ENCODE measurements at regions not wholly inside any gene's neighbourhood (a gene's known extent, or its start where the extent isn't known, plus 50 kb on each side); places are given as distances from the start of the nearest gene placed in this dataset.

DNA sequence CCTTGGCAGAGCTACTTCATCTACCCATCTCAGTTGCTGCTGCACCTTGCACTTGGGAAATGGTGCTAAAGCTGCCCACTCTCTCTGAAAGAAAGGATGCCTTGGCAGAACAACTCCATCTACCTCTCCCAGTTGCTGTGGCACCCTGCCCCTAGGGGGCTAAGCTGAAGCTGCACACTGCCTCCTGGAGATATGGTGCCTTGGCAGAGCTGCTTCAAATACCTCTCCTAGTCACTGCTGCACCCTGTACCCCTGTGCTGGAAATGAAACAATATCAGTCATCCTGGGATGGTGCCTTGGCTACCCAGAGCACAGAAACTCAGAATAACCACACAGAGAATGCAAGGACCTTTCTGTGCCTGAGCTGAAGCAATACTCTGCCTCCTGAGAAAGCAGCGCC is 615.8 kb downstream of the DIAPH3 start:
- H3K27ac Mint-ChIP-seq (ENCODE audit: low read depth, unreplicated experiment): no peak overlapping the region
- no peaks in the 10 kb centered on the region for H3K4me1 Mint-ChIP-seq (ENCODE audit: insufficient read depth, unreplicated experiment)
- H3K4me3 Mint-ChIP-seq (ENCODE audit: unreplicated experiment): no peak overlapping the region
- H3K36me3 Mint-ChIP-seq (ENCODE audit: insufficient read depth, unreplicated experiment): no peaks in the 10 kb centered on the region
- no peak for DNase-seq (ENCODE audit: unreplicated experiment)
- ChIA-PET POLR2A (no interaction called here), CTCF (no interaction called here)
- no TSS peak for BruUV-seq (replicated peaks)
- intact Hi-C loops (cut with micrococcal nuclease): no loop called here
- TF ChIP-seq, protein P1, sequence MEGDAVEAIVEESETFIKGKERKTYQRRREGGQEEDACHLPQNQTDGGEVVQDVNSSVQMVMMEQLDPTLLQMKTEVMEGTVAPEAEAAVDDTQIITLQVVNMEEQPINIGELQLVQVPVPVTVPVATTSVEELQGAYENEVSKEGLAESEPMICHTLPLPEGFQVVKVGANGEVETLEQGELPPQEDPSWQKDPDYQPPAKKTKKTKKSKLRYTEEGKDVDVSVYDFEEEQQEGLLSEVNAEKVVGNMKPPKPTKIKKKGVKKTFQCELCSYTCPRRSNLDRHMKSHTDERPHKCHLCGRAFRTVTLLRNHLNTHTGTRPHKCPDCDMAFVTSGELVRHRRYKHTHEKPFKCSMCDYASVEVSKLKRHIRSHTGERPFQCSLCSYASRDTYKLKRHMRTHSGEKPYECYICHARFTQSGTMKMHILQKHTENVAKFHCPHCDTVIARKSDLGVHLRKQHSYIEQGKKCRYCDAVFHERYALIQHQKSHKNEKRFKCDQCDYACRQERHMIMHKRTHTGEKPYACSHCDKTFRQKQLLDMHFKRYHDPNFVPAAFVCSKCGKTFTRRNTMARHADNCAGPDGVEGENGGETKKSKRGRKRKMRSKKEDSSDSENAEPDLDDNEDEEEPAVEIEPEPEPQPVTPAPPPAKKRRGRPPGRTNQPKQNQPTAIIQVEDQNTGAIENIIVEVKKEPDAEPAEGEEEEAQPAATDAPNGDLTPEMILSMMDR (IDR thresholded peaks at IDR 0.05; ENCODE audit: unreplicated experiment): no peak
- H3K9me3 Mint-ChIP-seq (ENCODE audit: unreplicated experiment): peaks cover 15% of the 10 kb centered on the region
- H3K27me3 Mint-ChIP-seq (ENCODE audit: insufficient read depth, unreplicated experiment): peaks cover 60% of the 10 kb centered on the region

DNA sequence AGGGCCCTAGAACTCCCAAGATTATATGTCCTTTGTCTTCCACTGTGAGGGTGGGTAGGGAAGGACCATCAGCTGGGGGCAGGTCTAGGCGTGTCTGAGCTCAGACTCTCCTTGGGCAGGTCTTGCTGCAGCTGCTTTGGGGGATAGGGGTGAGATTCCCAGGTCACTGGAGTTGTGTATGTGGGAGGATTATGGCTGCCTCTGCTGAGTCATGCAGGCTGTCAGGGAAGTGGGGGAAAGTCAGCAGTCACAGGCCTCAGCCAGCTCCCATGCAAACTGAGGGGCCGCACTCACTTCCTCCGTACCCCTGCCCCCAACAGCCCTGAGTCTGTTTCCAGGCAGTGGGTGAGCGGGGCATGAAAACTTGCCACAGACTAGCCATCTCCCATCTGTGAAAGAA is 600.8 kb downstream of the DIAPH3 start:
- ChIA-PET CTCF (no interaction called here), POLR2A (no interaction called here)
- Mint-ChIP-seq H3K27me3 (ENCODE audit: insufficient read depth, unreplicated experiment) (peaks cover 69% of the 10 kb centered on the region), H3K36me3 (ENCODE audit: insufficient read depth, unreplicated experiment) (no peaks in the 10 kb centered on the region), H3K4me3 (ENCODE audit: unreplicated experiment) (no peak overlapping the region), H3K9me3 (ENCODE audit: unreplicated experiment) (no peaks in the 10 kb centered on the region), H3K27ac (ENCODE audit: low read depth, unreplicated experiment) (no peak overlapping the region), H3K4me1 (ENCODE audit: insufficient read depth, unreplicated experiment) (no peaks in the 10 kb centered on the region)
- BruUV-seq (replicated peaks): no TSS peak
- DNase-seq (ENCODE audit: unreplicated experiment): no peak
- intact Hi-C loops (cut with micrococcal nuclease): no loop called here
- TF ChIP-seq, protein P1 (IDR thresholded peaks at IDR 0.05; ENCODE audit: unreplicated experiment): no peak

DNA sequence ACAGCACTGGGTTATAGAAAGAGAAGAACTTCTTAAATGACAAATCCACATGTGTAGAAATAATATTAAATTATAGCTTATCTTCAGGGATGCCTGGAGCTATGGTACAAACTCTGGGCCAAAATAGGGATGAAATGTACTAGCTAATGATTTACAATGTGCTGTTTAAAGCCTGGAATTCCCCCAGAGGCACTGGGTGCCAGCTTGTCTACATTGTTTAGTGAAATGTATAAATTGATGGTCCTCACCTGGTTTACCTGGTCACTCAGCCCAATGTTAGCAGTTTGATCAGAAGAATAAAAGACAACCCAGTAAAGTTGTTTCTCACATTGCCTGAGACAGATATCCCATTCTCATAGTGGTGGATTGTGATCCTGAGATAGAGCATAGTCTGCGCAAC is 597.2 kb downstream of the DIAPH3 start:
- Mint-ChIP-seq H3K9me3 (ENCODE audit: unreplicated experiment) (no peaks in the 10 kb centered on the region), H3K36me3 (ENCODE audit: insufficient read depth, unreplicated experiment) (no peaks in the 10 kb centered on the region), H3K27me3 (ENCODE audit: insufficient read depth, unreplicated experiment) (peaks cover 79% of the 10 kb centered on the region), H3K27ac (ENCODE audit: low read depth, unreplicated experiment) (no peak overlapping the region), H3K4me1 (ENCODE audit: insufficient read depth, unreplicated experiment) (no peaks in the 10 kb centered on the region), H3K4me3 (ENCODE audit: unreplicated experiment) (no peak overlapping the region)
- no TSS peak for BruUV-seq (replicated peaks)
- TF ChIP-seq, protein P1 (IDR thresholded peaks at IDR 0.05; ENCODE audit: unreplicated experiment): no peak
- intact Hi-C loops (cut with micrococcal nuclease): no loop called here
- DNase-seq (ENCODE audit: unreplicated experiment): no peak
- CTCF ChIA-PET: interaction anchor here (0.6 kb wide), 1 partner anchor 305 kb away, joined by 3 read pairs; no protein-coding TSS in a partner anchor
- POLR2A ChIA-PET: no interaction called here

DNA sequence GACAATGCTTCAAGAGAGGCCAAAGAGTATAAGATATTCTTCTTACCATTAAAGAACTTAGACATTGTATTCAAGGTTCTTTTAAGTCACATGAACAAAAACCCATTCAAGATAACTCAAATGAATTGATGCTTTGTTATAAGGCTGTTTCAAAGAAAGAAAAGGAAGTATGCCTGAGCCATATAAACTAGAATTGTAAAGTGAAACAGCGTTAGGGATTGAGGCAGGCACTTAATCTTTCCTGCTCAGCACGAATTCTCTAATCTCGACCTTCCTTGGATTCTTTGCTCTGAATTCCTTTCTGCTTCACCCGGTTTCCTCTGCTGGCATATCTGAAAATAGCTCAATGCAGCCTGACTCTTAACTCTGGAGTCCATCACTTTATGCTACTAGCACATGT is 595.4 kb downstream of the DIAPH3 start:
- no peaks in the 10 kb centered on the region for H3K4me1 Mint-ChIP-seq (ENCODE audit: insufficient read depth, unreplicated experiment)
- H3K4me3 Mint-ChIP-seq (ENCODE audit: unreplicated experiment): no peak overlapping the region
- H3K36me3 Mint-ChIP-seq (ENCODE audit: insufficient read depth, unreplicated experiment): no peaks in the 10 kb centered on the region
- H3K9me3 Mint-ChIP-seq (ENCODE audit: unreplicated experiment): no peaks in the 10 kb centered on the region
- CTCF ChIA-PET: no interaction called here
- H3K27me3 Mint-ChIP-seq (ENCODE audit: insufficient read depth, unreplicated experiment): peaks cover 82% of the 10 kb centered on the region
- intact Hi-C loops (cut with micrococcal nuclease): no loop called here
- no peak overlapping the region for H3K27ac Mint-ChIP-seq (ENCODE audit: low read depth, unreplicated experiment)
- TF ChIP-seq, protein P1 (IDR thresholded peaks at IDR 0.05; ENCODE audit: unreplicated experiment): no peak
- BruUV-seq (replicated peaks): no TSS peak
- DNase-seq (ENCODE audit: unreplicated experiment): no peak
- POLR2A ChIA-PET: no interaction called here
